ENCODE measurements at regions not wholly inside any gene's neighbourhood (a gene's known extent, or its start where the extent isn't known, plus 50 kb on each side); places are given as distances from the start of the nearest gene placed in this dataset.

DNA sequence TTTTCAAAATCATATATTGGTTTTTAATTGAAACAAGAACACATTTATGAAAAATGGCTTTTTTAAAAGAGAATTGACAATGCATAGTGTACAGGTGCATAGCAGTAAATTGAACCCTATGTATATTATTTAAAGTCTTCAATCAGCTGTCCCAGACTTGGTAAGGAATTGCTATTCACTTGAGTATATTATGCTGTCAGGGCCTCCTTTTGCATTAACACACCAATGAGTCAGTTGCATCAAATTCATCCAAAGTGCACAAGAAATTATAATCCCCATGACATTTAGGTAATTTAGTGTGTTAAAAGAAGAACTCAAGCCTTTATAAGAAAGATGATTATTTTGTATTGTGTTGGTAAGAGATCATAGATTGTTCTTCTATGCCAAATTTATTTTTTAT lies 748.8 kb upstream of the RIOK2 start:
- H3K4me1 ChIP-seq (ENCODE audit: control insufficient read depth, insufficient read depth, low read length), result no peaks in the 10 kb centered on the region
- CTCF ChIA-PET, result no interaction called here
- POLR2A ChIA-PET, result no interaction called here
- no peaks in the 10 kb centered on the region for H3K9me3 ChIP-seq (ENCODE audit: control insufficient read depth, insufficient read depth, low read depth, low read length)
- H3K4me3 ChIP-seq (ENCODE audit: low read depth, low read length), result no peak overlapping the region
- H3K27ac ChIP-seq (ENCODE audit: extremely low read depth, low read depth, low read length), result no peak overlapping the region
- TF ChIP-seq ZNF549 (tag by site-specific recombination; IDR thresholded peaks at IDR 0.05), result no peak
- TF ChIP-seq ZNF670 (tag by site-specific recombination; IDR thresholded peaks at IDR 0.05; ENCODE audit: low read depth), result no peak
- TF ChIP-seq, protein P1, sequence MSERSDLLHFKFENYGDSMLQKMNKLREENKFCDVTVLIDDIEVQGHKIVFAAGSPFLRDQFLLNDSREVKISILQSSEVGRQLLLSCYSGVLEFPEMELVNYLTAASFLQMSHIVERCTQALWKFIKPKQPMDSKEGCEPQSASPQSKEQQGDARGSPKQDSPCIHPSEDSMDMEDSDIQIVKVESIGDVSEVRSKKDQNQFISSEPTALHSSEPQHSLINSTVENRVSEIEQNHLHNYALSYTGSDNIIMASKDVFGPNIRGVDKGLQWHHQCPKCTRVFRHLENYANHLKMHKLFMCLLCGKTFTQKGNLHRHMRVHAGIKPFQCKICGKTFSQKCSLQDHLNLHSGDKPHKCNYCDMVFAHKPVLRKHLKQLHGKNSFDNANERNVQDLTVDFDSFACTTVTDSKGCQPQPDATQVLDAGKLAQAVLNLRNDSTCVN (tag by site-specific recombination; optimal IDR thresholded peaks at IDR 0.05), result no peak
- no peak for TF ChIP-seq ZNF596 (tag by site-specific recombination; IDR thresholded peaks at IDR 0.05)
- no peak for TF ChIP-seq ZNF23 (tag by site-specific recombination; IDR thresholded peaks at IDR 0.05; ENCODE audit: borderline replicate concordance)
- no peak for TF ChIP-seq ZNF571 (tag by site-specific recombination; IDR thresholded peaks at IDR 0.05)
- TF ChIP-seq, protein P2, sequence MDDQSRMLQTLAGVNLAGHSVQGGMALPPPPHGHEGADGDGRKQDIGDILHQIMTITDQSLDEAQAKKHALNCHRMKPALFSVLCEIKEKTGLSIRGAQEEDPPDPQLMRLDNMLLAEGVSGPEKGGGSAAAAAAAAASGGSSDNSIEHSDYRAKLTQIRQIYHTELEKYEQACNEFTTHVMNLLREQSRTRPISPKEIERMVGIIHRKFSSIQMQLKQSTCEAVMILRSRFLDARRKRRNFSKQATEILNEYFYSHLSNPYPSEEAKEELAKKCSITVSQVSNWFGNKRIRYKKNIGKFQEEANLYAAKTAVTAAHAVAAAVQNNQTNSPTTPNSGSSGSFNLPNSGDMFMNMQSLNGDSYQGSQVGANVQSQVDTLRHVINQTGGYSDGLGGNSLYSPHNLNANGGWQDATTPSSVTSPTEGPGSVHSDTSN (CRISPR knock-in tag; IDR thresholded peaks at IDR 0.05), result no peak
- TF ChIP-seq KLF7 (tag by site-specific recombination; IDR thresholded peaks at IDR 0.05; ENCODE audit: borderline replicate concordance), result no peak
- TF ChIP-seq, protein P3, sequence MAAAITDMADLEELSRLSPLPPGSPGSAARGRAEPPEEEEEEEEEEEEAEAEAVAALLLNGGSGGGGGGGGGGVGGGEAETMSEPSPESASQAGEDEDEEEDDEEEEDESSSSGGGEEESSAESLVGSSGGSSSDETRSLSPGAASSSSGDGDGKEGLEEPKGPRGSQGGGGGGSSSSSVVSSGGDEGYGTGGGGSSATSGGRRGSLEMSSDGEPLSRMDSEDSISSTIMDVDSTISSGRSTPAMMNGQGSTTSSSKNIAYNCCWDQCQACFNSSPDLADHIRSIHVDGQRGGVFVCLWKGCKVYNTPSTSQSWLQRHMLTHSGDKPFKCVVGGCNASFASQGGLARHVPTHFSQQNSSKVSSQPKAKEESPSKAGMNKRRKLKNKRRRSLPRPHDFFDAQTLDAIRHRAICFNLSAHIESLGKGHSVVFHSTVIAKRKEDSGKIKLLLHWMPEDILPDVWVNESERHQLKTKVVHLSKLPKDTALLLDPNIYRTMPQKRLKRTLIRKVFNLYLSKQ (tag by site-specific recombination; IDR thresholded peaks at IDR 0.05; ENCODE audit: borderline replicate concordance), result no peak
- no peak for TF ChIP-seq KLF9 (tag by site-specific recombination; IDR thresholded peaks at IDR 0.05; ENCODE audit: low read depth)
- TF ChIP-seq ZNF37A (tag by site-specific recombination; IDR thresholded peaks at IDR 0.05), result no peak
- no peak for TF ChIP-seq ZBTB20 (tag by site-specific recombination; IDR thresholded peaks at IDR 0.05)
- no peaks in the 10 kb centered on the region for H3K36me3 ChIP-seq (ENCODE audit: control insufficient read depth in 2 of 2, insufficient read depth in 1 of 2, low read length in 2 of 2)

DNA sequence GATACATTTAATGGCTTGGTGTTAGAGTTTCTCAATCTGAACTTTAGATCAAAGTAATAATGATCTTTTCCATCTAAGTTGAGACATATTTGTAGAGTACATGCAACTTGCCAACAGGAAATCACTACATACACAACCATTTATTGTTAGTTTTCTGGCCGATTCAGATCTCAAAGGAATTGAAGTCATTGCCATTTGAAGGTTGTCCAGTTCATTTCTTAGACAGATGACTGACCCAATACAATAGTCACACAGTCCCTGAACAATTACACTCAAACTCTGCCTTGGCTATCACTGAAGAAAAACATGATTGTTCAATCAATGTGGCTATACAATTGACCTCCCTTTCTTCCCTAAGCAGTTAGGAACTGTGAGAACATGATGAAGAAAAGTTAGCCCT lies 753.2 kb upstream of the RIOK2 start:
- CTCF ChIA-PET, result no interaction called here
- TF ChIP-seq, protein P4, sequence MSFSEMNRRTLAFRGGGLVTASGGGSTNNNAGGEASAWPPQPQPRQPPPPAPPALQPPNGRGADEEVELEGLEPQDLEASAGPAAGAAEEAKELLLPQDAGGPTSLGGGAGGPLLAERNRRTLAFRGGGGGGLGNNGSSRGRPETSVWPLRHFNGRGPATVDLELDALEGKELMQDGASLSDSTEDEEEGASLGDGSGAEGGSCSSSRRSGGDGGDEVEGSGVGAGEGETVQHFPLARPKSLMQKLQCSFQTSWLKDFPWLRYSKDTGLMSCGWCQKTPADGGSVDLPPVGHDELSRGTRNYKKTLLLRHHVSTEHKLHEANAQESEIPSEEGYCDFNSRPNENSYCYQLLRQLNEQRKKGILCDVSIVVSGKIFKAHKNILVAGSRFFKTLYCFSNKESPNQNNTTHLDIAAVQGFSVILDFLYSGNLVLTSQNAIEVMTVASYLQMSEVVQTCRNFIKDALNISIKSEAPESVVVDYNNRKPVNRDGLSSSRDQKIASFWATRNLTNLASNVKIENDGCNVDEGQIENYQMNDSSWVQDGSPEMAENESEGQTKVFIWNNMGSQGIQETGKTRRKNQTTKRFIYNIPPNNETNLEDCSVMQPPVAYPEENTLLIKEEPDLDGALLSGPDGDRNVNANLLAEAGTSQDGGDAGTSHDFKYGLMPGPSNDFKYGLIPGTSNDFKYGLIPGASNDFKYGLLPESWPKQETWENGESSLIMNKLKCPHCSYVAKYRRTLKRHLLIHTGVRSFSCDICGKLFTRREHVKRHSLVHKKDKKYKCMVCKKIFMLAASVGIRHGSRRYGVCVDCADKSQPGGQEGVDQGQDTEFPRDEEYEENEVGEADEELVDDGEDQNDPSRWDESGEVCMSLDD (tag by site-specific recombination; IDR thresholded peaks at IDR 0.05), result no peak
- TF ChIP-seq RBAK (tag by site-specific recombination; IDR thresholded peaks at IDR 0.05) (no peak), ZNF629 (tag by site-specific recombination; IDR thresholded peaks at IDR 0.05) (no peak), MYNN (tag by site-specific recombination; IDR thresholded peaks at IDR 0.05; ENCODE audit: borderline replicate concordance) (no peak)
- TF ChIP-seq, protein P5, sequence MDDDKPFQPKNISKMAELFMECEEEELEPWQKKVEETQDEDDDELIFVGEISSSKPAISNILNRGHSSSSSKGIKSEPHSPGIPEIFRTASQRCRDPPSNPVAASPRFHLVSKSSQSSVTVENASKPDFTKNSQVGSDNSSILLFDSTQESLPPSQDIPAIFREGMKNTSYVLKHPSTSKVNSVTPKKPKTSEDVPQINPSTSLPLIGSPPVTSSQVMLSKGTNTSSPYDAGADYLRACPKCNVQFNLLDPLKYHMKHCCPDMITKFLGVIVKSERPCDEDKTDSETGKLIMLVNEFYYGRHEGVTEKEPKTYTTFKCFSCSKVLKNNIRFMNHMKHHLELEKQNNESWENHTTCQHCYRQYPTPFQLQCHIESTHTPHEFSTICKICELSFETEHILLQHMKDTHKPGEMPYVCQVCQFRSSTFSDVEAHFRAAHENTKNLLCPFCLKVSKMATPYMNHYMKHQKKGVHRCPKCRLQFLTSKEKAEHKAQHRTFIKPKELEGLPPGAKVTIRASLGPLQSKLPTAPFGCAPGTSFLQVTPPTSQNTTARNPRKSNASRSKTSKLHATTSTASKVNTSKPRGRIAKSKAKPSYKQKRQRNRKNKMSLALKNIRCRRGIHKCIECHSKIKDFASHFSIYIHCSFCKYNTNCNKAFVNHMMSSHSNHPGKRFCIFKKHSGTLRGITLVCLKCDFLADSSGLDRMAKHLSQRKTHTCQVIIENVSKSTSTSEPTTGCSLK (tag by site-specific recombination; IDR thresholded peaks at IDR 0.05), result no peak
- TF ChIP-seq, protein P6, sequence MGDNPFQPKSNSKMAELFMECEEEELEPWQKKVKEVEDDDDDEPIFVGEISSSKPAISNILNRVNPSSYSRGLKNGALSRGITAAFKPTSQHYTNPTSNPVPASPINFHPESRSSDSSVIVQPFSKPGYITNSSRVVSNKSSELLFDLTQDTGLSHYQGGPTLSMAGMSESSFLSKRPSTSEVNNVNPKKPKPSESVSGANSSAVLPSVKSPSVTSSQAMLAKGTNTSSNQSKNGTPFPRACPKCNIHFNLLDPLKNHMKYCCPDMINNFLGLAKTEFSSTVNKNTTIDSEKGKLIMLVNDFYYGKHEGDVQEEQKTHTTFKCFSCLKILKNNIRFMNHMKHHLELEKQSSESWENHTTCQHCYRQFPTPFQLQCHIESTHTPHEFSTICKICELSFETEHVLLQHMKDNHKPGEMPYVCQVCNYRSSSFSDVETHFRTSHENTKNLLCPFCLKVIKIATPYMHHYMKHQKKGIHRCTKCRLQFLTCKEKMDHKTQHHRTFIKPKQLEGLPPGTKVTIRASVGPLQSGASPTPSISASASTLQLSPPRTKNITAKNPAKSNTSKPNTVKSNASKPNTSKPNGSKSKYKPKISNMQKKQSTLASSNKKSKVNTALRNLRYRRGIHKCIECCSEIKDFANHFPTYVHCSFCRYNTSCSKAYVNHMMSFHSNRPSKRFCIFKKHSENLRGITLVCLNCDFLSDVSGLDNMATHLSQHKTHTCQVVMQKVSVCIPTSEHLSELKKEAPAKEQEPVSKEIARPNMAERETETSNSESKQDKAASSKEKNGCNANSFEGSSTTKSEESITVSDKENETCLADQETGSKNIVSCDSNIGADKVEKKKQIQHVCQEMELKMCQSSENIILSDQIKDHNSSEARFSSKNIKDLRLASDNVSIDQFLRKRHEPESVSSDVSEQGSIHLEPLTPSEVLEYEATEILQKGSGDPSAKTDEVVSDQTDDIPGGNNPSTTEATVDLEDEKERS (tag by site-specific recombination; IDR thresholded peaks at IDR 0.05), result no peak
- Histone ChIP-seq H3K9me3 (ENCODE audit: control insufficient read depth, insufficient read depth, low read depth, low read length) (no peaks in the 10 kb centered on the region), H3K4me3 (ENCODE audit: low read depth, low read length) (no peak overlapping the region), H3K4me1 (ENCODE audit: control insufficient read depth, insufficient read depth, low read length) (no peaks in the 10 kb centered on the region), H3K27ac (ENCODE audit: extremely low read depth, low read depth, low read length) (no peak overlapping the region), H3K36me3 (ENCODE audit: control insufficient read depth in 2 of 2, insufficient read depth in 1 of 2, low read length in 2 of 2) (no peaks in the 10 kb centered on the region)
- POLR2A ChIA-PET, result no interaction called here
